H9 (cell line): ENCODE measurements at regions not wholly inside any gene's neighbourhood (a gene's known extent, or its start where the extent isn't known, plus 50 kb on each side); places are given as distances from the start of the nearest gene placed in this dataset.

Experiments used
- DNase-seq: peaks from one replicate; pipeline ENCODE4 v3.0.0-alpha.2; 2017
- H2AFZ ChIP-seq: one replicate; pipeline ENCODE4 v1.6.1; 2013; ENCODE audit warnings: mild to moderate bottlenecking, low read length, control low read depth, moderate library complexity
- H2AK5ac ChIP-seq: 2 replicates; pipeline ENCODE4 v1.6.1; 2013; ENCODE audit warnings: low read length, control low read depth, mixed read lengths; ENCODE audit not compliant: insufficient read length
- H2BK120ac ChIP-seq: one replicate; pipeline ENCODE4 v1.6.1; 2013; ENCODE audit warnings: low read depth, mild to moderate bottlenecking, low read length, control low read depth, inconsistent platforms; ENCODE audit not compliant: poor library complexity, severe bottlenecking
- H2BK12ac ChIP-seq: 2 replicates; pipeline ENCODE4 v1.6.1; 2013; ENCODE audit warnings: low read length, control low read depth, mixed read lengths, low read depth; ENCODE audit not compliant: insufficient read length
- H2BK15ac ChIP-seq: 2 replicates; pipeline ENCODE4 v1.6.1; 2013; ENCODE audit warnings: low read depth, low read length, control low read depth
- H2BK20ac ChIP-seq: one replicate; pipeline ENCODE4 v1.6.1; 2013; ENCODE audit warnings: low read depth, mild to moderate bottlenecking, low read length, control low read depth, inconsistent platforms; ENCODE audit not compliant: poor library complexity, severe bottlenecking
- H2BK5ac ChIP-seq: 2 replicates; pipeline ENCODE4 v1.6.1; 2013; ENCODE audit warnings: low read length, control low read depth, mixed read lengths; ENCODE audit not compliant: insufficient read length
- H3K14ac ChIP-seq: 2 replicates; pipeline ENCODE4 v1.6.1; 2013; ENCODE audit warnings: low read length, control low read depth; ENCODE audit not compliant: insufficient read depth
- H3K18ac ChIP-seq: 2 replicates; pipeline ENCODE4 v1.6.1; 2013; ENCODE audit warnings: low read depth, mild to moderate bottlenecking, mixed read lengths, low read length, control low read depth; ENCODE audit not compliant: insufficient read length
- H3K23ac ChIP-seq: 2 replicates; pipeline ENCODE4 v1.6.1; 2013; ENCODE audit warnings: low read length, control low read depth, mixed read lengths, low read depth; ENCODE audit not compliant: insufficient read length
- H3K23me2 ChIP-seq: 2 replicates; pipeline ENCODE4 v1.6.1; 2013; ENCODE audit warnings: low read depth, mild to moderate bottlenecking, mixed read lengths, low read length, control low read depth; ENCODE audit not compliant: insufficient read length, poor library complexity, severe bottlenecking
- H3K27ac ChIP-seq: 2 replicates; pipeline ENCODE4 v1.5.1; 2013; ENCODE audit warnings: low read length, control low read depth, mixed read lengths, low read depth; ENCODE audit not compliant: insufficient read length
- H3K27me3 ChIP-seq: 2 replicates; pipeline ENCODE4 v1.6.1; 2013; ENCODE audit warnings: low read length, control low read depth, inconsistent platforms; ENCODE audit not compliant: insufficient read depth
- H3K4ac ChIP-seq: 2 replicates; pipeline ENCODE4 v1.6.1; 2013; ENCODE audit warnings: low read depth, mild to moderate bottlenecking, control low read depth, inconsistent platforms, low read length, moderate library complexity
- H3K4me1 ChIP-seq: 2 replicates; pipeline ENCODE4 v1.6.1; 2013; ENCODE audit warnings: low read length, control low read depth, inconsistent platforms; ENCODE audit not compliant: insufficient read depth
- H3K4me2 ChIP-seq: 2 replicates; pipeline ENCODE4 v1.6.1; 2013; ENCODE audit warnings: low read length, control low read depth, mixed read lengths; ENCODE audit not compliant: insufficient read length, insufficient read depth
- H3K56ac ChIP-seq: 2 replicates; pipeline ENCODE4 v1.6.1; 2013; ENCODE audit warnings: low read depth, mild to moderate bottlenecking, mixed read lengths, low read length, control low read depth; ENCODE audit not compliant: insufficient read length
- H3K79me1 ChIP-seq: 2 replicates; pipeline ENCODE4 v1.6.1; 2013; ENCODE audit warnings: low read depth, mild to moderate bottlenecking, moderate library complexity, low read length, control low read depth, inconsistent platforms; ENCODE audit not compliant: insufficient read depth, poor library complexity, severe bottlenecking
- H3K79me2 ChIP-seq: 2 replicates; pipeline ENCODE4 v1.6.1; 2013; ENCODE audit warnings: low read length, control low read depth, inconsistent platforms; ENCODE audit not compliant: insufficient read depth
- H3K9ac ChIP-seq: 2 replicates; pipeline ENCODE4 v1.6.1; 2013; ENCODE audit warnings: low read length, control low read depth, mixed read lengths; ENCODE audit not compliant: insufficient read length; ENCODE audit errors: extremely low read depth
- H3K9me3 ChIP-seq: one replicate; pipeline ENCODE4 v1.6.1; 2013; ENCODE audit warnings: low read depth, low read length, inconsistent platforms; ENCODE audit not compliant: control insufficient read depth
- H3T11ph ChIP-seq: one replicate; pipeline ENCODE4 v1.6.1; 2013; ENCODE audit warnings: mild to moderate bottlenecking, low read length, control low read depth, inconsistent platforms
- H4K20me1 ChIP-seq: one replicate; pipeline ENCODE4 v1.6.1; 2013; ENCODE audit not compliant: control insufficient read depth, insufficient read length, insufficient read depth
- H4K5ac ChIP-seq: 2 replicates; pipeline ENCODE4 v1.6.1; 2013; ENCODE audit warnings: low read depth, mild to moderate bottlenecking, mixed read lengths, low read length, control low read depth; ENCODE audit not compliant: insufficient read length
- H4K8ac ChIP-seq: replicated peaks from 2 replicates; pipeline ENCODE4 v1.6.1; 2013; ENCODE audit warnings: low read length, control low read depth, mixed read lengths, low read depth; ENCODE audit not compliant: insufficient read length
- H4K91ac ChIP-seq: 2 replicates; pipeline ENCODE4 v1.6.1; 2013; ENCODE audit warnings: low read depth, mild to moderate bottlenecking, moderate library complexity, mixed read lengths, low read length, control low read depth; ENCODE audit not compliant: insufficient read length
- H3K27ac Mint-ChIP-seq, 3 experiments: 2 replicates in 2 of 3; 3 replicates in 1 of 3; pipeline ENCODE4 v1.8.0; 2020 to 2021; ENCODE audit warnings: mixed read lengths in 3 of 3, mild to moderate bottlenecking in 1 of 3, moderate library complexity in 1 of 3
- H3K27me3 Mint-ChIP-seq: 2 replicates; pipeline ENCODE4 v1.8.0; 2021; ENCODE audit warnings: low read depth, mild to moderate bottlenecking, moderate library complexity, mixed read lengths
- H3K36me3 Mint-ChIP-seq, 3 experiments: 2 replicates in 2 of 3; 3 replicates in 1 of 3; pipeline ENCODE4 v1.8.0; 2020 to 2021; ENCODE audit warnings: low read depth in 3 of 3, mixed read lengths in 3 of 3; ENCODE audit not compliant: insufficient read depth in 1 of 3
- H3K4me1 Mint-ChIP-seq, 2 experiments: 2 replicates each; pipeline ENCODE4 v1.8.0; 2020; ENCODE audit warnings: mixed read lengths in 2 of 2
- H3K4me3 Mint-ChIP-seq, 2 experiments: 2 replicates in 1 of 2; 3 replicates in 1 of 2; pipeline ENCODE4 v1.8.0; 2020 to 2021; ENCODE audit warnings: mild to moderate bottlenecking in 2 of 2, mixed read lengths in 2 of 2, moderate library complexity in 1 of 2
- H3K9me3 Mint-ChIP-seq, 2 experiments: 2 replicates in 1 of 2; 3 replicates in 1 of 2; pipeline ENCODE4 v1.8.0; 2020; ENCODE audit warnings: mild to moderate bottlenecking in 2 of 2, mixed read lengths in 2 of 2, moderate library complexity in 1 of 2
- TF ChIP-seq, protein P1 (sequence below): fragments of 200-600 bp; sonication (generic); conservative IDR thresholded peaks from 3 replicates; pipeline ENCODE4 v1.8.0; 2021; ENCODE audit warnings: antibody characterized with exemption, mild to moderate bottlenecking

GRCh38 chr14:82504894-82505293 lies 971.2 kb upstream of the SEL1L start:
- no peak overlapping the region for H3K27ac Mint-ChIP-seq
- no peak overlapping the region for H4K5ac ChIP-seq
- H3K27me3 ChIP-seq = no peaks in the 10 kb centered on the region
- no peak overlapping the region for H2AFZ ChIP-seq
- H3K4me1 Mint-ChIP-seq = peaks cover 6 to 8% of the 10 kb centered on the region in 2 experiments
- H3K27ac ChIP-seq = no peak overlapping the region
- H3K4ac ChIP-seq = no peak overlapping the region
- peaks cover 5 to 16% (median 9%) of the 10 kb centered on the region in 3 experiments; a peak in 6 of 7 replicates for H3K36me3 Mint-ChIP-seq
- H3K9me3 Mint-ChIP-seq = peaks cover 6 to 16% of the 10 kb centered on the region in 2 experiments; a peak in 4 of 5 replicates
- H2BK20ac ChIP-seq = no peak overlapping the region
- no peak overlapping the region for H3K9ac ChIP-seq
- no peak overlapping the region for H4K8ac ChIP-seq
- no peak overlapping the region for H2AK5ac ChIP-seq
- no peak overlapping the region for H3K4me2 ChIP-seq
- no peaks in the 10 kb centered on the region for H4K20me1 ChIP-seq
- no peak for DNase-seq
- no peaks in the 10 kb centered on the region for H3K79me1 ChIP-seq
- H3K9me3 ChIP-seq = no peaks in the 10 kb centered on the region
- H3K14ac ChIP-seq = no peak overlapping the region
- no peaks in the 10 kb centered on the region for H3K79me2 ChIP-seq
- no peak overlapping the region for H3K4me3 Mint-ChIP-seq
- no peaks in the 10 kb centered on the region for H3K27me3 Mint-ChIP-seq
- H2BK120ac ChIP-seq = no peak overlapping the region
- H2BK5ac ChIP-seq = no peak overlapping the region
- no peak overlapping the region for H2BK15ac ChIP-seq
- H3K23ac ChIP-seq = no peak overlapping the region
- no peaks in the 10 kb centered on the region for H3K4me1 ChIP-seq
- no peaks in the 10 kb centered on the region for H3K23me2 ChIP-seq
- TF ChIP-seq, protein P1, sequence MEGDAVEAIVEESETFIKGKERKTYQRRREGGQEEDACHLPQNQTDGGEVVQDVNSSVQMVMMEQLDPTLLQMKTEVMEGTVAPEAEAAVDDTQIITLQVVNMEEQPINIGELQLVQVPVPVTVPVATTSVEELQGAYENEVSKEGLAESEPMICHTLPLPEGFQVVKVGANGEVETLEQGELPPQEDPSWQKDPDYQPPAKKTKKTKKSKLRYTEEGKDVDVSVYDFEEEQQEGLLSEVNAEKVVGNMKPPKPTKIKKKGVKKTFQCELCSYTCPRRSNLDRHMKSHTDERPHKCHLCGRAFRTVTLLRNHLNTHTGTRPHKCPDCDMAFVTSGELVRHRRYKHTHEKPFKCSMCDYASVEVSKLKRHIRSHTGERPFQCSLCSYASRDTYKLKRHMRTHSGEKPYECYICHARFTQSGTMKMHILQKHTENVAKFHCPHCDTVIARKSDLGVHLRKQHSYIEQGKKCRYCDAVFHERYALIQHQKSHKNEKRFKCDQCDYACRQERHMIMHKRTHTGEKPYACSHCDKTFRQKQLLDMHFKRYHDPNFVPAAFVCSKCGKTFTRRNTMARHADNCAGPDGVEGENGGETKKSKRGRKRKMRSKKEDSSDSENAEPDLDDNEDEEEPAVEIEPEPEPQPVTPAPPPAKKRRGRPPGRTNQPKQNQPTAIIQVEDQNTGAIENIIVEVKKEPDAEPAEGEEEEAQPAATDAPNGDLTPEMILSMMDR = no peak
- no peak overlapping the region for H3K18ac ChIP-seq
- no peak overlapping the region for H4K91ac ChIP-seq
- no peak overlapping the region for H3K56ac ChIP-seq
- H2BK12ac ChIP-seq = no peak overlapping the region
- H3T11ph ChIP-seq = no peak overlapping the region
